HepG2 (cell line): ENCODE measurements at regions not wholly inside any gene's neighbourhood (a gene's known extent, or its start where the extent isn't known, plus 50 kb on each side); places are given as distances from the start of the nearest gene placed in this dataset.
A peak's percentile ranks its signal among the peaks of the same experiment; 100 is the strongest.

Experiments used
- ELF1 ChIP-seq: sonication (generic); formaldehyde crosslinking; IDR thresholded peaks from 2 replicates; pipeline ENCODE4 v1.4.0; 2020; ENCODE audit warnings: missing genetic modification reagents
- FOXO1 ChIP-seq: sonication (generic); formaldehyde crosslinking; IDR thresholded peaks from 2 replicates; pipeline ENCODE4 v1.4.0; 2020; ENCODE audit warnings: missing genetic modification reagents
- GABPA ChIP-seq, 2 experiments: IDR thresholded peaks; 2 replicates each; pipeline ENCODE4 v1.6.1; 2011 to 2016; ENCODE audit warnings: low read depth in 2 of 2, low read length in 1 of 2, missing biosample characterization in 1 of 2, missing genetic modification characterization in 1 of 2
- KDM2A ChIP-seq: sonication (generic); formaldehyde crosslinking; IDR thresholded peaks from 2 replicates; pipeline ENCODE4 v1.4.0; 2020; ENCODE audit warnings: low read depth, missing genetic modification reagents, borderline replicate concordance
- MEIS1 ChIP-seq: sonication (generic); formaldehyde crosslinking; IDR thresholded peaks from 2 replicates; pipeline ENCODE4 v1.9.0; 2021; ENCODE audit warnings: mild to moderate bottlenecking, missing genetic modification reagents, moderate library complexity, borderline replicate concordance
- MXD1 ChIP-seq: sonication (generic); formaldehyde crosslinking; IDR thresholded peaks from 2 replicates; pipeline ENCODE4 v1.4.0; 2020; ENCODE audit warnings: mild to moderate bottlenecking, missing genetic modification reagents
- NFE2L2 ChIP-seq: fragments of 150-350 bp; IDR thresholded peaks from 2 replicates; pipeline ENCODE4 v1.6.1; 2014; ENCODE audit warnings: low read length
- SATB2 ChIP-seq: sonication (generic); formaldehyde crosslinking; IDR thresholded peaks from 2 replicates; pipeline ENCODE4 v1.5.0; 2020; ENCODE audit warnings: missing genetic modification reagents
- ZBED4 ChIP-seq: sonication (generic); formaldehyde crosslinking; IDR thresholded peaks from 2 replicates; pipeline ENCODE4 v1.4.0; 2020; ENCODE audit warnings: missing genetic modification reagents, borderline replicate concordance
- ZKSCAN1 ChIP-seq: fragments of 150-350 bp; IDR thresholded peaks from 2 replicates; pipeline ENCODE4 v1.6.1; 2014; ENCODE audit warnings: low read length
- ZNF101 ChIP-seq: sonication (generic); formaldehyde crosslinking; IDR thresholded peaks from 2 replicates; pipeline ENCODE4 v1.4.0; 2020; ENCODE audit warnings: mild to moderate bottlenecking, low read depth, missing genetic modification reagents, borderline replicate concordance
- ZNF746 ChIP-seq: sonication (generic); formaldehyde crosslinking; IDR thresholded peaks from 2 replicates; pipeline ENCODE4 v1.8.0; 2022; ENCODE audit warnings: mild to moderate bottlenecking, missing genetic modification reagents
- TF ChIP-seq, protein P1 (sequence below): sonication (generic); formaldehyde crosslinking; IDR thresholded peaks from 2 replicates; pipeline ENCODE4 v1.5.0; 2020; ENCODE audit warnings: mild to moderate bottlenecking, missing genetic modification reagents, moderate library complexity

DNA sequence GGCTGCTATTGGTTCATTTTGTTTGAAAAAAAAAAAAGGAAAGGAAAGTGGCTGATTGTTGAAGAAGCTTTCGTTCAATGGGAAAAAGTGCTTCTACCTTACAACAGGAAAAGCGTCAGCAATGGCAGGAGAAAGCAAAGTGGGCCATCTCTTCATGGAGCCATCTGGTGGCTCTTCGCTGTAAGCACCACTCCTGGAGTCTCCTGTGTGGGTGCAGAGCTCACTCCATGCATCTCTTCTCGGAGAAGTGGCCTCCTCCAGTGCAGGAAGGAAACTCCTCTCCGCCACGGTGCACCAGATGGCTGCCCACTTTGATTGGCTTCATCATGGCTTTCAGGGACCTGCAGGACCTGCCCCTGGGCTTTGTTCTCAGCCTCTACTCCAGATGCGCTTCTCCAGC, 250.9 kb downstream of the PTEN start (continued):
- TF ChIP-seq ZBED4 (CRISPR knock-in tag) (no peak), KDM2A (CRISPR knock-in tag) (peak; percentile 37; the same call in 1 of the 2 replicates), SATB2 (no peak), ZNF101 (CRISPR knock-in tag) (no peak), MEIS1 (no peak), ZKSCAN1 (no peak), ZNF746 (CRISPR knock-in tag) (no peak), MXD1 (no peak), ELF1 (no peak), NFE2L2 (no peak), FOXO1 (CRISPR knock-in tag) (no peak), GABPA (IDR thresholded peaks at IDR 0.05; ENCODE audit: low read depth, low read length) (no peak), GABPA (CRISPR knock-in tag; IDR thresholded peaks at IDR 0.05; ENCODE audit: low read depth) (peak; percentile 72)
- TF ChIP-seq, protein P1, sequence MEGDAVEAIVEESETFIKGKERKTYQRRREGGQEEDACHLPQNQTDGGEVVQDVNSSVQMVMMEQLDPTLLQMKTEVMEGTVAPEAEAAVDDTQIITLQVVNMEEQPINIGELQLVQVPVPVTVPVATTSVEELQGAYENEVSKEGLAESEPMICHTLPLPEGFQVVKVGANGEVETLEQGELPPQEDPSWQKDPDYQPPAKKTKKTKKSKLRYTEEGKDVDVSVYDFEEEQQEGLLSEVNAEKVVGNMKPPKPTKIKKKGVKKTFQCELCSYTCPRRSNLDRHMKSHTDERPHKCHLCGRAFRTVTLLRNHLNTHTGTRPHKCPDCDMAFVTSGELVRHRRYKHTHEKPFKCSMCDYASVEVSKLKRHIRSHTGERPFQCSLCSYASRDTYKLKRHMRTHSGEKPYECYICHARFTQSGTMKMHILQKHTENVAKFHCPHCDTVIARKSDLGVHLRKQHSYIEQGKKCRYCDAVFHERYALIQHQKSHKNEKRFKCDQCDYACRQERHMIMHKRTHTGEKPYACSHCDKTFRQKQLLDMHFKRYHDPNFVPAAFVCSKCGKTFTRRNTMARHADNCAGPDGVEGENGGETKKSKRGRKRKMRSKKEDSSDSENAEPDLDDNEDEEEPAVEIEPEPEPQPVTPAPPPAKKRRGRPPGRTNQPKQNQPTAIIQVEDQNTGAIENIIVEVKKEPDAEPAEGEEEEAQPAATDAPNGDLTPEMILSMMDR (CRISPR knock-in tag): peak; percentile 83
